ENCODE measurements at regions not wholly inside any gene's neighbourhood (a gene's known extent, or its start where the extent isn't known, plus 50 kb on each side); places are given as distances from the start of the nearest gene placed in this dataset.
"Not testable (repeated sequence)": the region's sequence is repeated elsewhere in the genome, so short reads cannot be mapped to it uniquely, and the experiment has no call there.

DNA sequence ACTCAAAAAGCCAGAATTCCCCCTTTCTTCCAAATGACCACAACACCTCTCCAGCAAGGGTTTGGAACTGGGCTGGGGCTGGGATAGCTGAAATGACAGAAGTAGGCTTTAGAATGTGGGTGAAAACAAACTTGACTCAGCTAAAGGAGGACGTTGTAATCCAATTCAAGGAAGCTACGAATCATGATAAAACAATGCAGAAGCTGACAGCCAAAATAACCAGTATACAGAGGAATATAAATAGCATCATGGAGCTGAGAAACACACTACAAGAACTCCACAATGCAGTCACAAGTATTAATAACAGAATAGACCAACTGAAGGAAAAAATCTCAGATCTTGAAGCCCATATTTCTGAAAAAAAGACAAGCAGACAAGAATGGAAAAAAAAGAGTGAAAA lies 95.8 kb upstream of the TET2 start:
- no peak for DNase-seq (ENCODE audit: low spot score)

DNA sequence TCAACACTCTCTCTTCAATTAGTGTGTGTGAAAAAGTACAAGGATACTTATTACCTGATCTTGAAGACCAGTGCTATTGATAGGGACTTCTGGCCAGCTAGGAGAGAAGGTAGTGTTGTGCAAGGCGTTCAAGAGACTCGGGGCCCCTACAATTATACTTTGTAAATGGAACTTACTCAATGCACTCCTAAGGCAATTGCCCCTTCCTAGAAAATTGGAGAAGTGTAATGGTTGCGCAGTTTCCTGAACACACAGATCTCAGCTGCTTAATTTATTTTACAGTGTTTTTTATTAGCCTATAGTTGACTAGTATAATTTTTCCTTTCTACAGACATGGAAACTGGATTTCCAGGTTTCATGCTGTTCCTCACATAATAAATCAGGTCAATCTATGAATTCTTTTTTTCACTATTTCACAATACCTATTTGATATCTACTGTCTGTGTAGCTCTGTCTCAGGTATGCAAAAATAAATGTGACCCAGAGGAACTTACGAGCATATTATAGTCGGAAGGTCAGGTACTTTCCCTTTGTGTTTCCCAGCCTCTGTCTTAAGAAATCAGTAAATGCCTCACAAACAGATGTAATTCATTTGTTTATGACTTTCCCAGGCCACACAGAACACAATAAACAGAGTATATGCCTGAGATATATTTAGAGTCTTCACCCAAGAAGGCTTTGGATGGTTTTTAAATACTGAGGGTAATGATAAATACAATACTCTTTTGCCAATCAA lies 89.1 kb upstream of the TET2 start:
- DNase-seq (ENCODE audit: low spot score): no peak

DNA sequence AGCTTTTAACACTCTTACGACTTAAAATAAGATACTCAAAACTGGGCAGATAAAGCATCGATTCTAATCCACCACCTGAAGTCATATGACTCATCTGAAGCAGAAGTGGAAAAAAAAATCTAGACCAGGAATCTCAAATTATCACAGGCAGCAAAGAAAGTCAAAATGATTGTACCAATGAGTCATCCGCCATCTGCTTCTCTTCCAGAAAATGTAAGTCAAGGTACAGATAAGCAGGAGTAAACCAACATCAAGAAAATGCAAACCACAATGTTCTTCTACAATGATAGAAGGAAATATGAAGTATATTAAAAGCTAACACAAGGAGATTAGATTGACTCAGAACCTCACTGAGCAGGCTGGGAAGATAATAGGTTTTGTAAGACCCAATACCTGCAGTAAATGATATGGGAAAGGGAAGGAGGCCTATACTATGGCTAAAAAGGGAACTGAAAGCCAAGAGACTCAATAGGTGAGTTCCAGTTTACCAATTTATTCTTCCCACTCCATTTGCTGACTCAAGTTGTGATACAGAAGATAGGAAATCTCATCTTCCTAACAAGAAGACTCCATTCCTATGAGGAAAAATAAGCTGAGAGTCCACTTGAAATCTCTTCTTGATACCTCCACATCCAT lies 88.4 kb upstream of the TET2 start:
- no peak for DNase-seq (ENCODE audit: low spot score)

DNA sequence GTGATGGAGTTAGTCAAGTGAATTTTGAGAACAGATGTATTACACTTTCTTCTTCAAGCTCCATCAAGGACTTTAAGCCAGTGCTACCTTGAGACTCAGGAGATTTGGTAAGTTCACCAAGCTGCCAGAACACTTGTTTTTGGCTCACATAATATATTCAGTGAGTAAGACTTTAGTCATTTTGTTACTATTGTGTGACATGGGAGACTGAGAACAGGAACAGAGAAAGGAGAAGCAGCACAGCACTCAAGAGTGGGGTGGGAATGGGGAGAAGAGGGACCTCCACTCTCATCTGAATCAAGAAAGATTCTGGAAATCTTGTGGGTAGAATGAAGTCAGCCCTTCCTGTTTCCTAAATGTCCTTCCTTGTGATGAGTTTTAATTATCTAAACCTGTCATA lies 87.3 kb upstream of the TET2 start:
- DNase-seq (ENCODE audit: low spot score): no peak

DNA sequence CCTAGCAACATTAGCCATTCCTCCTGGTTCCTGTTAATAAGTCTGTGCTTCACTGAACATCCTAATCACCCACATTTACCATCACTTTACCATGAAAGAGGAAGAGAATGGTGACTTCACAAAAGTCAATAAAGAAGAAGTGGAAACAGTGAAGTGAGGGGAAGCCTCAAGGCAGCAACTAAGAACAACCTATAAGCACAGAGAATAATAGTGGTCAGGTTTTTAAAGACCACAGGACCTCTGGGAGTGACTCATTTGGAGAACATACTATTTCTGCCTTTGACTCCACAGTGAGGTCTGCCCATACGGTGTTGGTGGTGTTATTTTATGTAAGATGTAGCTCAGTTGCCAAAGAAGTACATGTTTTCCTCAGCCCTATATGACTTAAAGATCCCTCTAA lies 86.0 kb upstream of the TET2 start:
- DNase-seq (ENCODE audit: low spot score): no peak

DNA sequence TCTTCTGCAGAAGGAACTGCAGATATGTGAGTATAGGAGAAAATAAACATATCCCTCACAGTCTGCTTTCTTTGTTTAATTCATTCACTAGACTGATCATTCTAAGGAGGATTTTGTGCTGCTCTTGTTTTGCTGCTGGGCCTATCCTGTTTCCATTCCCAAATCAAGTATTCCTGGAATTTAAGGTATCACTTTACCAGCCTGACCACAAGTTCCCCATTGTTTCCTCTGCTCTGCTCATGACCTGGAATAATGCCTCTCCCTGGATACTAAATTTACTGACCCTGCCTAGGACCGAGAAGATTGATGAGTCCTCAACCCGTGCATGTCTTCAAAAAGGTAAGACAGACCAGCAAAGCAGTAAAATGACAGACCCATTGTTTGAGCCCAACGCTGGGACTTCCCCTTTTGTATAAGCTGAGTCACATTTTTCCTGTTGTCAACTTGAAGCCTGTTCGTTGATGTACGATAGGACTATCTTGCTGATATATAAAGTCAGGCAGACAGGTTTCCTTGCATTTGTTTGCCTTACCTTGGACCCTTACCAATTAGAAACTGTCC lies 85.5 kb upstream of the TET2 start:
- no peak for DNase-seq (ENCODE audit: low spot score)

DNA sequence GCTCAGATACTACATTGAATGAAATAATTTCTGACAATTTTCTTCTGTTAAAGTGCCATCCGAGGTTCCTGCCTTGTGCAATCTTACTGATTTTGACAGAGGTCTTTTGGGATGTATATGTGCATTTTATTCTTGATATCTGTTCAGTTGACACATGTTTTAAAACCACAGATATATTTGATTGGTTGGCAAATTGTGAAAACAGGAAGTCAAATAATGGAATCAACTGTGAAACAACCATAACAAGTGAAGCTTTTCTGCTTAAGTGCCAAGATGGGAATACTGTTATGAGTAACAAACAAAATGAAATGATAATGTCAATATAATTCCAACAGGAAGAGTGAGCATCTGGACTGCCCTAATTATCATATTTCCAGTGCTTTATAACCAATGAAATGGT lies 84.9 kb upstream of the TET2 start:
- no peak for DNase-seq (ENCODE audit: low spot score)

DNA sequence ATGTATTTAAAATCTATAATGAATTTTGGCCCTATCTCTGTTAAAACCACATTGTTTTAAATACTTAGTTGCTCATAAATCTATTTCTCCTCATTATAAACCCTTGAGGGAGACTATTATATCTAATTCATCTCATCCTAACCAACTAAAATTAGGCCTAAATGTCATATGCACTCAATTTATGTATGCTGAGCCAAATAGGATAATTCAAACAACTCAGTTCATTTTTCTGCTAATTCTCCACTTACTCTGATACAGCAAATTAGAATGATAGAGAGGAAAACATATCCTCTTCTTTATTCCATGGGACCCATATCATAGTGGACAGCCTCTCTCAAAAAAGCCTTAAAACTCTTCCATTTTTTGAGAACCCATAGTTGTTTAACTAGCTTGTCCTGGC lies 80.3 kb upstream of the TET2 start:
- DNase-seq (ENCODE audit: low spot score): no peak

DNA sequence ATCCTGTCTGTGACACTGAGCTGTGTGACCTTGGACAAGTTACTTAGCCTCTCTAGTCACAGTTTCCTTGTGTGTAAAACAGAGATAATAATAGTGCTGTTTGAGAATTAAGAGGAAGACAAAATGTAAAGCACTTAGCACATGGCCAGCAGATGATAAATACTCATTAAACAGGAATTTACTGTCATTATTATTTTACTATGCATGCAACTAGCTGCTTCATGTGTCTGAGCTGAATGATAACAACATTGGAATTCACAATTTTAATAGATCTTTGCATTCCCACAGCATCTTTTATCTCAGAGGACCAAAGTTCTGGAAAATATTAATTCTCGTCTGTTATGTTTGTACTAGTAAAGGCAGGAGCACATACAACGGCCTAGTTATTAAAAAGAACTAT lies 79.2 kb upstream of the TET2 start:
- no peak for DNase-seq (ENCODE audit: low spot score)

DNA sequence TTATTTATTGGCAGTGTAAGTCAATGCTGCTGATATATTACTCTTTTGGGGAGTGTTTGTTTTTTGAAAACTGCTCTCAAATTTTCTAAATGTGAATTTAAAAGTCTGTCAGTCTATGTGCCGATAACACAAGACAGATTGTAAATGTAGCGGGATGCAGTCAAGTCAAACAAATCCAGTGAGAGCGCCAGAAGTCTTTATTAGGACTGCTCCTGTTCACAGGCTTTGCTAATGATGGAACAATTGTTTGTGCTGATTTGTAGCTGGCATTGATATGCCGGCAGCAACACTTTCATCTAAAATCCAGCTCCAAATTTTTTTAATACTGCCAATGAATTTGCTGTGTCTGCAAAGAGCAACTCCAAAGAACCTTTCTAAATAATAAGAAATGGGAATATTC lies 78.7 kb upstream of the TET2 start:
- DNase-seq (ENCODE audit: low spot score): no peak

DNA sequence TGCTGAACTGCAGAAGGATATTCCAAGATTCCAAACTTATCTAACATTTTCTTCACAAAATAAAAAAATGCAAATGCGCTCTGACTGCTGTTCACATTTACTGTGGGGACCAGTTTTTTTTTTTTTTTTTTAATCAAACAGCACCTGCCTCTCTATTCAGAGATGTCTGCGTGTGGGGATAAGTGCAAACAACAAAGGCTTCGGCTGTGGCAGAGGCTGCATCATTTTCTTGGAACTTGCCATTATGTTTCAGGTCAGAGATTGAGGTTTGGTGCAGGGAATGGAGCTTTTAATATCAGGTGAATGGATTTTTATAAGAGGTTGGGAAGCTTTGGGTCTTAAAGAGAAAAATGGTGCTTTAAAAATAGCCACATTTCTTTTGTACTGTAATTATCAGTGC lies 78.2 kb upstream of the TET2 start:
- DNase-seq (ENCODE audit: low spot score): no peak

DNA sequence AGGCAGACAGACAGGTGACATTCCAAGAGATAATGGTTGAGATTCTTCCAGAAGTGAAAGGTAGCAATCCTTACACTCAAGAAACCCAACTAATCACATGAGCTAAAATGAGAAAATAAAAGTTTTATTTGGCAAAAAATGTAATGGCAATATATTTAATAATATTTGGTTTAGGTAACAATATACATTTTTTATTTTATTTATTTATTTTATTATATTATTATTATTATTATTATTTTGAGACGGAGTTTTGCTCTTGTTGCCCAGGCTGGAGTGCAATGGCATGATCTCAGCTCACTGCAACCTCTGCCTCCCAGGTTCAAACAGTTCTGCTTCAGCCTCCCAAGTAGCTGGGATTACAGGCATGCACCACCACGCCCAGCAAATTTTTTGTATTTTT lies 74.6 kb upstream of the TET2 start:
- DNase-seq (ENCODE audit: low spot score): not testable (repeated sequence)

DNA sequence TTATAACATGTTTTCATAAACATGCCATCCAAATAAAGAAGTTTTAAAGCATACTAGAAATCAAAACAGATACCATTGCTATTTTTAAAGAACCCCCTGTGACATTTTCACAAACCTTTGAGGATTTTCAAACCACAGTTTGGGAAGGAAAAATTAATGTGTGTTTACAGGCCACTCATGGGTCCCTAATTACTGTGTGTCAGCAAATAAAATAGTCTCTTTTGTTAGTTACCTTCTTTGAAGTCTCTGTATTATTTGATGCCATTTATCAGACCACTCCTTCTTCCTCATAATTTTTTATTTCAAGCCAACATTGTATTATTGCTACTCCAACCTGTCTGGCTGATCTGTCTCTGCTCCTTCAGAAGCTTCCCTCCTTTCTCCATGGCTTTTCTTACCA lies 72.6 kb upstream of the TET2 start:
- no peak for DNase-seq (ENCODE audit: low spot score)

DNA sequence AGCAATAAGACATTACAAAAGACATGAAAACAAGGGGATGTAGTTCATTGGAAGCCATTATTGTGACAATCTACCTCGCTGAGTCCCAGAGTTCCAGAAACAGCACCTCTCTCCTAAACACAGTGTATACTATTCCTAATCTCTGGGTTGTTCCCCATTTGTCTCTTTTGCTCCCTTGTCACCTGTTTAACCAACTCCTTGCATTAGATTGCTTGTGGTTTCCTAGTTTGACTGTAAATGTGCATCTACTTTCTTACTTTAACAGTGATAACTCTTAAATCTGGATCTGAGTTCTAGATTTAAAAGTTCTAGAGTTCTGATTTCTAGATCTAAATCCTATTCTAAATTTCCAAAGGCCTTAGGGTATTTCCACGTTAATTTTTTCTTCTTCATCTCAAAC lies 71.6 kb upstream of the TET2 start:
- DNase-seq (ENCODE audit: low spot score): no peak

DNA sequence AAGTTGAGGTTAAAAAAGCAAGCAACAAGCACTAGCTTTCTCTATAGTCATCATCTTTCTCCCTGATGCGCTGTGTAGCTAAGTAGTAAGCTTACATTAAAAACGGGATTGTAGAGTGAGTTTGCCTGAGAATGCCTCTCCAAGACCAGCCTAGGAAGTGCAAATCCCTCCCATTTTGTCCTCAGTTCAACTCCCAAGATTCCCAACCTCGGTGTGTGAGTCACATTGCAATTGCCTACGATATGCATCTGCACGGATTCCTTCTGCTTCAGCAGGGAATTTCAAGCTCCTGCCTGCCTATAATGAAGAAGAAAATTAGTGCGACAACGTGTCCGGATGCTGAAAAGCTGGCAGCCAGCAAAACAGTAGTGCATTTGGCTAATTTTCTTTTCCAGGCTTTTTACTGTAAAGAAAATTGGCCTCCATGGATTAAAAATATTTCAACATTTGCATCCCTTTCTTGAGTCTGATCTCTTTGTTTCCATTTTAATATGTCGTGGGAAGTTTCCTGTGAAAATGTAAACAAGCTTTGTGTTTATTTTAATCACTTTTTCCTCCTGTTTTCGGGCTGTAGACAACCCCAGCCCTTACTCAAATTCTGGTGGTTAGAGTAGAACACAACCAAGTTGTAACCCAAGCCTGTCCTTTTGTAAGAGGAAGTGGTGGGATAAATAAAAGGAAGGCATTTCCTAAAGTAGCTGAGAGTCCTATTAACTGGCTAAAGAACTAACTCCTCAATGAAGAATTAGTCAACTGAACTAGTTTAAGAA lies 58.4 kb upstream of the TET2 start:
- DNase-seq (ENCODE audit: low spot score): no peak

DNA sequence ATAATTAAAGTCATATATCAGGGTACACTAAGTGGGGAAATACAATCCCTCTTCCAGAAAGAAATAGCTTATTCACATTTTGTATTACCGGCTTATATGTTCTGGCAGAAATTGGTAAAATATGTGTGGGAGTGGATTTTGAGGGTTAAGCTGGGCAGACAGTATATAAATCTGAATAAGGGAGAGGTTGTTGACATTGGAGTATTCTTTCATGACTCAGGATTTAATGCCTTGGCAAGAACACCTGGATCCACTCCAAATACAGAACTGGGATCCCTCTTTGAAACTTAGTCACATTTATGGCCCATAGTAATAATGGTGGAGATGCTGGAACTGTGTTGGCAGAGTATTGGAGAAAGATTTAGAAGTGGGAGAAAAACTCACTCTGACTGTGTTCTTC lies 54.3 kb upstream of the TET2 start:
- no peak for DNase-seq (ENCODE audit: low spot score)

DNA sequence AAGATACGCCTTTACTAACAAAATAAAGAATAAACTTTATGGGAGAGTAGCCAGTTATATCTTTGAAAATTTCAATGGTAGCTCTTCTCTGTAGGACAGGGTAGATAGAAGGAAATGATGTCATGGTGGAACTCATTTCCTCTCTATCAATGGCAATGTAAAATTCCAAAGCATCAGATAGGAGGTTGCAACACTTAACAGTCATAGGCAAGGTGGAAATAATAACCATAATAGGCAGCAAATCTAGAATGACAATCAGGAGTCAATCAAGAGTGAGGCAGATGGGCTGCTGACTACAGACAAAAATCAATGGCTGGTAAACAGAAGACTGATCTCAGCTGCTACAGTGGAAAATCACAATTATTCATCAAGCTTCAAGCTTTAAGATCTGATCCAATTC lies 53.9 kb upstream of the TET2 start:
- no peak for DNase-seq (ENCODE audit: low spot score)

DNA sequence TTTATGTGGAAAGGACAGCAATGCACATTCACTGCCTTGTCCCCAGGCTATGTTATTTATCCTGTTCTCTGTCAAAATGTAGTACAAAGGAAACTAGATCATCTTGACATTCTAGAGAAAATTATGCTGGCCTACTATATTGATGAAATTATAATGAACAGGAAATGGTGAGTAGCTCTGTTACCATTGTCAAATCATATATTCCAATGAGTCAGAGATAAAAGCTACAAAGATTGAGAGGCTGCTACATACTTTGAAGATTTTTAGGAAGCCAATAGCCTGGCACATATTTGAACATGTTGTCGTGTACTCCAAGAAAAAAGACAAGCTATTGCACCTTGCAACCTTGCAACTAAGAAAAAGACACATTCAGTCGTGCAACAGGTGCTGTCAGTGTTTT lies 52.7 kb upstream of the TET2 start:
- no peak for DNase-seq (ENCODE audit: low spot score)
